ENCODE measurements at regions not wholly inside any gene's neighbourhood (a gene's known extent, or its start where the extent isn't known, plus 50 kb on each side); places are given as distances from the start of the nearest gene placed in this dataset.

- no peak for DNase-seq
These were observed 138.9 kb upstream of the ARID2 start for GRCh38 chr12:45590646-45591045.

- DNase-seq = no peak
These were observed 137.9 kb upstream of the ARID2 start for GRCh38 chr12:45591635-45592034.

- no peak for DNase-seq
These were observed 133.1 kb upstream of the ARID2 start for GRCh38 chr12:45596366-45596765.

GRCh38 chr12:45598336-45598735 lies 131.2 kb upstream of the ARID2 start:
- no peak for DNase-seq

GRCh38 chr12:45598761-45599160 lies 130.7 kb upstream of the ARID2 start:
- no peak for DNase-seq

- no peak for DNase-seq
These were observed 130.3 kb upstream of the ARID2 start for GRCh38 chr12:45599196-45599595.

- no peak for DNase-seq
These were observed 128.1 kb upstream of the ARID2 start for GRCh38 chr12:45601390-45601789.

GRCh38 chr12:45601888-45602287 lies 127.6 kb upstream of the ARID2 start:
- DNase-seq = no peak

GRCh38 chr12:45605624-45606023 lies 123.9 kb upstream of the ARID2 start:
- DNase-seq = no peak

GRCh38 chr12:45611061-45611460 lies 118.4 kb upstream of the ARID2 start:
- DNase-seq = no peak

- no peak for DNase-seq
These were observed 118.0 kb upstream of the ARID2 start for GRCh38 chr12:45611495-45611894.

- DNase-seq = peak; percentile 51
These were observed 117.3 kb upstream of the ARID2 start for GRCh38 chr12:45612044-45612794.

GRCh38 chr12:45613296-45613695 lies 116.2 kb upstream of the ARID2 start:
- DNase-seq = no peak

GRCh38 chr12:45613855-45614254 lies 115.7 kb upstream of the ARID2 start:
- no peak for DNase-seq

- no peak for DNase-seq
These were observed 114.2 kb upstream of the ARID2 start for GRCh38 chr12:45615268-45615667.

- DNase-seq = no peak
These were observed 109.8 kb upstream of the ARID2 start for GRCh38 chr12:45619736-45620135.

- no peak for DNase-seq
These were observed 107.8 kb upstream of the ARID2 start for GRCh38 chr12:45621703-45622102.

GRCh38 chr12:45622210-45622937 lies 107.1 kb upstream of the ARID2 start:
- DNase-seq = peak; percentile 43

- no peak for DNase-seq
These were observed 106.3 kb upstream of the ARID2 start for GRCh38 chr12:45623221-45623620.

- DNase-seq = no peak
These were observed 105.6 kb upstream of the ARID2 start for GRCh38 chr12:45623940-45624339.

GRCh38 chr12:45626965-45627364 lies 102.5 kb upstream of the ARID2 start:
- no peak for DNase-seq

- no peak for DNase-seq
These were observed 102.0 kb upstream of the ARID2 start for GRCh38 chr12:45627407-45628069.

GRCh38 chr12:45629292-45629691 lies 100.2 kb upstream of the ARID2 start:
- DNase-seq = no peak

- no peak for DNase-seq
These were observed 95.8 kb upstream of the ARID2 start for GRCh38 chr12:45633733-45634132.
